GM19324 (cell line): ENCODE measurements at regions not wholly inside any gene's neighbourhood (a gene's known extent, or its start where the extent isn't known, plus 50 kb on each side); places are given as distances from the start of the nearest gene placed in this dataset.

Source experiments
- ATAC-seq: cut with Tn5 transposase; IDR thresholded peaks from one replicate; pipeline ENCODE4 v1.9.1; 2021; ENCODE audit warnings: mild to moderate bottlenecking, moderate library complexity; ENCODE audit not compliant: unreplicated experiment, low FRiP score

DNA sequence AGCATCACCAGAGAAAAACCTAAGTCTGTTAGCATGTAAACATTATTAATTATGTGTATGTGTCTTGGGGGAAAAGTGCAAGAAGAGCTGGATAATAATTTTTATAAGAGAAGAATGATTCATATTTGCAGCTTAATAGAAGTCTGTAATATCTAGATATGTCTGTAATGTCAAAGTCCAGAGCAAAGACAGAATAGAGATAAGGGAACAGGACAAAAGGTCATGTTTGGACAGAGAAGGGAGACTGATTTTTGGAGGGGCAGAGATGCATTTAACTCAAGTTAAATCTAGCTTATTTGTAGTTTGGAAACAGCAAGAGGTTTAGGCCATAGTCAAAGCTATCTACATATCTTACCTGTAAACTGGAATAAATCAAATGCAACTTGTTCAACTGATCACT is 61.2 kb downstream of the MAGED1 start:
- no peak for ATAC-seq

DNA sequence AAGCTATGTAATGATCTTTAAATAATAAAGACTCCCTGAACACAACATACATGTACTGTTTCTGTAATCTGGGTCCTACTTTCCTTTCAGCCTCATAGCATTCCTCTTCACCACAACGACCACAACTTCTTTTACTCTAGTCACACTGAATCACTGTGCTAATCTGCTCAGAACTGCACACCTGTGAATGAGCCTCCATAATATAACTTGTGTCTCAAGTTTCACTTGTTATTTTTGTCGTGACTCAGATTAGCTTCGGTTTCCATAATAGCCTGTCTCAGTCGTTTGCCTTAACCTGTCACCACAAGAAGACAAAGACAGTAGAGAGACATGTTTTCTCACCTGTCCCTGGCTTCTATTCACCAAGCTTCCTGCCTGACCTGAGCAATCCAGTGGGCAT is 61.8 kb downstream of the MAGED1 start:
- ATAC-seq = peak; percentile 88

DNA sequence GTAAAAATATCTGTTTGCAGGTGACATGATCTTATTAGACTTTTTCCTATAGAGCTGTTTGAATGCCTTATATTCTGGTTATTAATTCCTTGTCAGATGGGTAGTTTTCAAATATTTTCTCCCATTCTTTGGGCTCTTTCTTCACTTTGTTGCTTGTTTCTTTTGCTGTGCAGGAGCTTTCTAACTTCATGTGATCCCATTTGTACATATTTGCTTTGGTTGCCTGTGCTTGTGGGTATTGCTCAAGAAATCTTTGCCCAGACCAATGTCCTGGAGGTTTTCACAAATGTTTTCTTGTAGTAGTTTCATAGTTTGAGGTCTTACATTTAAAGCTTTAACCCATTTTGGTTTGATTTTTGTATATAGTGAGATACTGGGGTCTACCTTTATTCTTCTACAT is 63.0 kb downstream of the MAGED1 start:
- ATAC-seq = no peak

DNA sequence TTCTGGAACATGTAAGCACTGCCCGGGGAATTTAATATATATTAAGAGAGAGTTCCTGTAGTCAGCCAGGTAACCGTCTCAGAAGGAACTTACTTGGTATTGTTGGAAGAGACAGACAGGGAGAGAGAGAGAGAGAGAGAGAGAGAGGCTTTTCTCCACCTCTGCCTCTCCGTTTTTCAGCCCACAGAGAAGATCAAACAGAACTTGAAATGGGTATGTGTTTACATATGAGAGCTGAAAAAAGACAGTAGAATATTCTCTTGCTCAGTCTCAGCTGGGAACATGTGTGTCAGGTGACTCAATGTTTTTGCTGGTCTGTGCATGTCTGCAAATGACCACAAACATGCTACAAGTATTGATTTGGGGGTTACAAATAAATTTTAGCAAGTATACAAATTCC is 81.9 kb downstream of the MAGED1 start:
- no peak for ATAC-seq

DNA sequence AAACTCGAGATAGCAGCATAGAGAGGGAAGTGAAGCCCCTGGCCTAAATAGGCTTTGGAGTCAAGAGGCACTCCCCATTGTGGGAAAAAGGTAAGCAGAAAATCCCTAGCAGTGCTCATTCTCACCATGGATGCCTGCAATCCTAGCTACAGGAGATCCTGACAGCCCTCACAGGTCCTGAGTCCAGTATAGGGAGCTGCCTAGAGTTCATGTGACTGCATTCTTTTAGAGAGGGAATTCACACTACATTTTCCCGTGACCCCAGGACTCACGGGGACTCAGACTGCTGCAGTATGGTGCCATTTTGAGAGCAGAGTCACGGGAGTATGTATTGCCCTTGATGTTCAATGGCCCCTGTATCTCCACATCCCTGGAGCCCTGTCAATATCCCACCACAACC is 82.4 kb downstream of the MAGED1 start:
- no peak for ATAC-seq

DNA sequence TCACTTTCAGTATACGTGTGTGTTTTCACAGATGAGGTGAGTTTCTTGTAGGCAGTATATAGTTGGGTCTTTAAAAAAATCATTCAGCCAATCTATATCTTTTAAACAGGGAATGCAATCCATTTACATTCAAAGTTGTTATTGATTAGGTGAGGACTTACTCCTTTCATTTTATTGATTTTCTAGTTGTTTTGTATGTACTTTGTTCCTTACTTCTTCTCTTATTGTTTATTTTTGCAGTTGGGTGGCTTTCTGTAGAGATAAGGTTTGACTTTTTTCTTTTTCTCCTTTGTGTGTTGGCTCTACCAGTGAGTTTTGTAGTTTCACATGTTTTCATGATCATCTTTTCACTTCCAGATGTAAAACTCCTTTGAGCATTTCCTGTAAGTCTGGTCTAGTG is 83.1 kb downstream of the MAGED1 start:
- ATAC-seq = no peak
